T-helper 9 cell (primary cell): ENCODE measurements at regions not wholly inside any gene's neighbourhood (a gene's known extent, or its start where the extent isn't known, plus 50 kb on each side); places are given as distances from the start of the nearest gene placed in this dataset.

Source experiments
- DNase-seq: peaks from one replicate; pipeline ENCODE4 v3.0.0-alpha.2; 2020

DNA sequence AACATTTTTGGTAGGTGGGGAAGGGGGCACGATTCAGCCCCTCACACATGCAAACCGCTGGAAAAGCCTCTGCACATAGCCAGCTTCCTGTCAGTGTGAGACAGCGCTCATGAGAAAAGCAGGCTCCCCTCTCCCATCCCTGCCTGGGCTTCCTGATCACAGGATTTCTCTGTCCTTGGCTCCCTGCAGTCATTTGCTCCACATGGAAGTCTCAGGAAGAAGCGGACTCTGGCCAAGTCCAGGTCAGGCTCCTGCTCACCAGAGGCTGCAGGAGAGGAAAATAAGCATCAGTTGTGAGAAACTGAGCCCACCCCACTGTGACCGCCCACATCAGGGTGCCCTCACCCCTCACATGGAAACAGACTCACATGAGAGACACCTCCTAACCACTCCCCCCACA, 664.3 kb upstream of the TENM3 start:
- DNase-seq = no peak

- DNase-seq = no peak
These were observed 663.7 kb upstream of the TENM3 start for GRCh38 chr4:181579486-181579885.

GRCh38 chr4:181581983-181582382, 661.2 kb upstream of the TENM3 start:
- no peak for DNase-seq

DNA sequence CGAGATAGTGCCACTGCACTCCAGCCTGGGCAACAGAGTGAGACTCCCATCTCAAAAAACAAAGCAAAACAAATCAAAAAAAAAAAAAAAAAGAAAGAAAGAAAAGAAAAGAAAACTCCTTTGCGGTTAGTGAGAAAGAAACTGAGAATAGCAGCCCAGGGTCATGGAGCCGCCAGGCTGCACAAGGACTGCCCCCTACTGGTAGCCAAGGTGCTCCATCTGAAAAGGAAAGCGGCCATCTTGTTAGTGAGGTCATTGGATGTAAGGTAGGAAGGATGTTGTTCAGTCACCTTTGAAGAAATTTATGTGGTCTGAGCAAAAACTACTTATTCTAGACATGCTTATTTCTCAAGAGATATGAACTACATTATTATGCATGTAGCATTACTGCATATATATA, 660.6 kb upstream of the TENM3 start:
- no peak for DNase-seq

- no peak for DNase-seq
These were observed 654.4 kb upstream of the TENM3 start for GRCh38 chr4:181588733-181589302.

DNA sequence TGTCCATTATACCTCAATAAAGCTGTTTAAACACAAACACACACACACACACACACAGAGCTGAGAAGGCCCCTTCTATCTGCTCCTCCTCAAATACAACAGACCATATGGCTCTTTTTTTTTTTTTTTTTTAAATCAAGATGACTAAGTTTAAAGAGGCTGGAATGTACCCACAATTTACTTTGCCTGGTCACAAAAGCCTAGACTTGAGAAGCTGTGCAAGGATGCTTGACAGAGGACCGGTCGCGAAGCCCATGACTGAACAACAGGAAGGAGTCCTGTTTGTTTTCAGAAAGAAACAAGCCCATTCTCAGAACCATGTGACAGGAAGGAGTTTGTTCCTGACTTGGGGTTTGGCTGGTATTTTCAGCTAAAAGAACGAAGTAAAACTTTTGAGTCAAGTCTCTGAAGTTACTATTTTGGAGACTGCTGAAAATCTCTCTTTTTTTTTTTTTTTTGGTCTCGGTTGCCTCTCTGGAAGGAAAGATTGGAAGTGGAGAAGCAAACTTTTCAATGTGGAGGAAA, 650.9 kb upstream of the TENM3 start:
- no peak for DNase-seq

- DNase-seq = no peak
These were observed 649.5 kb upstream of the TENM3 start for GRCh38 chr4:181593703-181594102.

DNA sequence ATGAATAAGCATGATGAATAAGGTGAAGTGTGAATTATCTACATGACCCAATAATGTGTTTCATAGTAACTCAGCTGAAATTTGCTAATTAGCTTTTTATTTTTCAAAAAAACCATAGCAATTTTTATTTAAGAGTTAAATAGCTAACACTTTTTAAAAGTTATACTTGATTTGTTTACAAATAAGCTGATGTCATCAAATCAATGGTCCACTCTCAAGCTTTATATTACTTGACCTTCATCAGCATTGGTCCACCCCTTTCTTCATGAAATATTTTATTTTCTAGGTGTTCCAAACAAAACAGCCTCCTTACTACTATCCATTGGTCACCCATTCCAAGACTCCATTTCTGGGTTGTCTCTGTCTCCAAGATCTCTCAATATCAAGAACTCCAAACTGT, 649.0 kb upstream of the TENM3 start:
- DNase-seq = no peak

- no peak for DNase-seq
These were observed 647.5 kb upstream of the TENM3 start for GRCh38 chr4:181595716-181596115.

DNA sequence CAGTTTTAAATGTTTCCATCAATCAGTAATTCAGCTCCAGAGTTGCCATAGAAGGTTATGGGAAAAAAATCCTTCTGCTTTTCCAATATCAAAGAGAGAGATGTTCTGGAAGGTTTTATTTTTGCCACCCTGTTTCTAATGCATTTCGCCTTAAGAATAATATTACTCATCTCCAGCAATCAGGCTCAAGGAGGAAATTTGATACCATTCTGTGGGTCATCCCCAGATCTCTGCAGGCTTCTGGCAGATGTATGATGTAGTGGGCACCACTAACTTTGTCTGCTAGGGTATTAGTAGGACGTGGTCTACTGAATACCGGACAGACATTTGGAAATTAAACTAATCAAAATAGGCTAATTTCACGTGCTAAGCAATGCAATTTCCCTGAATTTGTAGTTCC, 645.4 kb upstream of the TENM3 start:
- no peak for DNase-seq

- DNase-seq = no peak
These were observed 644.1 kb upstream of the TENM3 start for GRCh38 chr4:181599134-181599533.

- no peak for DNase-seq
These were observed 642.1 kb upstream of the TENM3 start for GRCh38 chr4:181601103-181601502.

GRCh38 chr4:181604546-181604945, 638.7 kb upstream of the TENM3 start:
- no peak for DNase-seq

GRCh38 chr4:181606300-181606699, 636.9 kb upstream of the TENM3 start:
- no peak for DNase-seq

DNA sequence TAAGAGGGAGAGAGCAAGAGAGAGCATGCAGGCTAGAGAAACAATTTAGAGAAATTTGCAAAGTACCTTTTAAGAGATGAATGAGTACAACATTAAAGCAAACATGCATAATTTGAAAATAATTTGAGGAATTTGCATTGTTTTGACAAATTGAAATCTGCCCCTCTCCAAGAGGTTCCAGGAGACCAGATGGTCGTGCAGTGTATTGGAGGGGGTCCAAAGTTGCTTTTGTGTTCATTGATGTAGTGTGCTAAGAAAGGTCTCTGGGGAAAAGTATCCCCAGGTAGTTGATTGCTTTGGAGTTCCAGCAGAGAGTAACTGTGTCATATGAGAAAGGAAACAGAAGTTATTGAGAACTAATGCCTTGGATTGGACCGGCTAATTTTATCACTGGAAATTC, 635.0 kb upstream of the TENM3 start:
- DNase-seq = no peak

GRCh38 chr4:181611033-181611711, 632.0 kb upstream of the TENM3 start:
- DNase-seq = no peak

DNA sequence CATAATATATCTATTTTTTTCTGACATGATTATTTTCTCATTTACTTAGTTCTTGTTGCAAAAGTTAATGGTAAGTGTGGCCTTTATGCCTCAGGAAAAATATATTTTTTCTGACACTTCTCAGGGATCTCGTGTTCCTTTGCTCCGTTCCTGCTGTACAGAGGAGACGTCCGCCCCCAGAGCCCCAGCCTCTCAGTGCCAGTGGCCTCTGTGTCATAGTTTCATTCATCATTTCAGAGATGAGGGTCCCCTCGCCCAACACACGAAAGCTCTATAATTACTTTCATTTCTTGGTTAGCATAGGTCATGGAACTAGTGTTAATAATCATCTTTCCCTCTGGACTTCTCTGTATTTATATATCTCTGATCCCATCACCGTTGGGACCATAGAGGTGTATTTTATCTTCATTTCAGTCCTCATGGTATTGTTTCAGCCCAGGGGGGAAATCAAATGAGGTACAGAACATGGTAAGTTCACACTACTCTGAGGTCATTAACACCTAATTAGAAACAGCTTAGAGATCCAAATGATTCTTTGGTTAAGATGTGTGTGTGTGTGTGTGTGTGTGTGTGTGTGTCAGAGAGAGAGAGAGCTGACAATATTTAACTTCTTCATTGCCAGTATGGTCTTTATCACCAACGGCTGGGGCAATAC, 631.1 kb upstream of the TENM3 start:
- no peak for DNase-seq

- no peak for DNase-seq
These were observed 630.0 kb upstream of the TENM3 start for GRCh38 chr4:181613200-181613599.

DNA sequence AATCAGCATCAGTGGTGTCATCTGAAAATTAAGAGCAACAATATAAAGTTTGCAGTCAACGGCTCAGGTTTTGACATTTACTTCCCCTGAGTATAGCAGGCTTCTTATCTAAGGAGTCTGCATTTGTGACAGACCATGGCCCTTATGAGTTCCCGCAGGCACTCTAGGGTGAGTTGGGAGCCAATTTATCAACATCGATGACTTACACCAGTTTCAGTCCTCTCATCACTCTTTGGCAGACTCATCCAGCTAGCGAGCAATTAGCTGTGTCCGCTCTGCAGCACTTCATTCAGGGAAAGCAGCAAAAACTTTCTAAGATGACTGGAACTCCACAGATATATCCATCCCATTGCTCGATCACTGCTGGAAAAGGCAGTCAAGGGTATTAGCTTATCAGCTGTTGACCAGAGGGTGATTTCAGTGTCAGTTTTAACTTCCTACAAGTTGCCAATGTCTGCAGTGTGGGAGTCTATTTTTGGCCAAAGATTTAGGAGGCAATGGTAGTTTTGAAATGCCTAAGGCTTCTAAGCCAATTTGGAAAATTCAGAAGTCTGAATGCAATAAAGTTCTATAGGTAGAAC, 625.1 kb upstream of the TENM3 start:
- DNase-seq = no peak

GRCh38 chr4:181618896-181619295, 624.3 kb upstream of the TENM3 start:
- no peak for DNase-seq

DNA sequence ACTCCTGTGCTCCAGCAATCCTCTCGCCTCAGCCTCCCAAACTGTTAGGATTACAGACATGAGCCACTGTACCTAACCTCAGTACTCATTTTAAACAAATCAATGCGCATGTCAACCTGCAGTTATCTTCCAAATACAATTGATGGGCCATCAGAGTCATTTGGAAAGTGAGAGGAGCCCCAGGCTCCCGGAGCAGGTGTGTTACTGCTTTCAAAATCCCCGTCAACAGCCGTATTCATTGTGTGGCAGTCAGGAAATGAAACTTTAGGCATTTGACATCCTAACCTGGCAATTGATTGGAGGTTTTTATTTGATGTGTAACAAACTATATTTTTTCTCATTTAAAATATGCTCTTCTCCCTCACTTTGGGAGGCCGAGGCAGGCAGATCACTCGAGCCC, 623.6 kb upstream of the TENM3 start:
- no peak for DNase-seq

DNA sequence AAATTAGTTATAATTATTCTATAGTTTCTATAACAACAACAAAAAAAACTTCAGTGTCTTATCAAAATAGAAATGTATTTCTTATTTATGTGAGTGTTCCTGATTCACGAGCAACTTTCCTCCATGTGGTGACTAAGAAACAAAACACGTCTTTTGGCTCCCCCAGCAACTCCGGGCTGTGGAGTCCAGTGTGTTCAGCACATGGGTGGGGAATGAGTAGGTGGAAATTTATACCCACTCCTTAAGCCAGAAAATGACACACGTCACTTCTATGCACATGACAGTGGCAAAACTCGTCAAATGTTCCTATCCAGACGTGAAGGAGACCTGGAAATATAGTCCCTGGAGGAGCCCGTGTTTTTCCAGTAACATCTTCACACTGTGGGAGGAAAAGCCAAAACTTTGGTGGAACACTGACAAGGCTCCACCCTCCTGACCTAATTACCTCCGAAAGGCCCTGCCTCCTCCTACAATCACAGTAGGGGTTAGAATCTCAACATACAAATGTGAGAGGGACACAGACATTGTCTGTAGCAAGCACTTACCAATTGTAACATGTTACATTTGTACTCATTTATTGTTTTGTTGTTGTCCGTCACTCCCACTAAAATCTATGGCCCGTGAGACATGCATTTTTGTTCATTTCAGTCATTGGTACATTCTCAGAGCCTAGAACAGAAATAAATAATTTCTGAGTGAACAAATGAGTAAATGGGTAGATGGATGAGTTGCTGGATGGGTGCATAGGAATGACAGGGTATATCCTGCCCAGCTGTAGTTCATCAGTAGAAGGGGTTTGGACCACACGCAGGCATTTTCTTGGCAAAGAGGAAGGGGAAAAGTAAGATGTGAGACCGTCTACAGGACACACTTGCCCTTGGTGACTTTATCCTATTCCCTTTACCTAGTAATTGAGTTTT, 605.8 kb upstream of the TENM3 start:
- DNase-seq = no peak

GRCh38 chr4:181643466-181643865, 599.7 kb upstream of the TENM3 start:
- DNase-seq = no peak
